LNCaP clone FGC (cell line): ENCODE measurements at regions not wholly inside any gene's neighbourhood (a gene's known extent, or its start where the extent isn't known, plus 50 kb on each side); places are given as distances from the start of the nearest gene placed in this dataset.

Source experiments
- DNase-seq: peaks from one replicate; pipeline ENCODE4 v3.0.0-alpha.2; 2011; ENCODE audit warnings: low read depth
- H3K4me3 ChIP-seq: 2 replicates; pipeline ENCODE4 v1.5.1; 2011; ENCODE audit warnings: mild to moderate bottlenecking, low read depth, low read length, control low read depth
- TF ChIP-seq, protein P1 (sequence below): IDR thresholded peaks from 2 replicates; pipeline ENCODE4 v1.5.1; 2012; ENCODE audit warnings: mild to moderate bottlenecking; ENCODE audit not compliant: control insufficient read depth, insufficient read depth; ENCODE audit errors: extremely low read depth

DNA sequence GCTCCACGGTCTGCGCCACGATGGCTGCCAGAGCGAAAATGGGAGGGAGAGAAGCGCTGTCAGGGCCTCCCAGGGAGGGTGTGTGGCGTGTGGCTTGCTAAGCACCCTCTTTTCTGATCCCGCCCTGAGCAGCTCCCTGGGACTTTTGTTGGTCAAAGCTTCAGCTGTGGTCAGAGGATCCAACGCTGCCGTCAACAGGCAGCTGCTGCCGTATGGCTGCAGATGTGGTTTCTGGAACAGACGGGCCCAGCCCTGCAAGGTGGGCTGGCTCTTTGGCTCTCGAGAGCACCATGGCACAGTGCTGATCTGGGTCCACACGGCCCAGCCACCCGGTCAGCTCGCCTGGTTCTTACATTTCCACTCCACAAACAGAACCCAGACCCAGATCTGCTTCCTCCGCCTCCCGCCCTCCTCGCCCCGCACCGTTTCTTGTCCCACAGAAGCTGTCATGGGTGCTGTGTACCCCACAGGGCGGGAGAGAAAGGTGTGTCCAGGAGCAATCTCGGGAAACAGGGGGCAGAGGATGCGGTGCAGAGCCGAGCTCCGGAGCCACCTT lies 86.0 kb upstream of the BHLHE23 start:
- TF ChIP-seq, protein P1, sequence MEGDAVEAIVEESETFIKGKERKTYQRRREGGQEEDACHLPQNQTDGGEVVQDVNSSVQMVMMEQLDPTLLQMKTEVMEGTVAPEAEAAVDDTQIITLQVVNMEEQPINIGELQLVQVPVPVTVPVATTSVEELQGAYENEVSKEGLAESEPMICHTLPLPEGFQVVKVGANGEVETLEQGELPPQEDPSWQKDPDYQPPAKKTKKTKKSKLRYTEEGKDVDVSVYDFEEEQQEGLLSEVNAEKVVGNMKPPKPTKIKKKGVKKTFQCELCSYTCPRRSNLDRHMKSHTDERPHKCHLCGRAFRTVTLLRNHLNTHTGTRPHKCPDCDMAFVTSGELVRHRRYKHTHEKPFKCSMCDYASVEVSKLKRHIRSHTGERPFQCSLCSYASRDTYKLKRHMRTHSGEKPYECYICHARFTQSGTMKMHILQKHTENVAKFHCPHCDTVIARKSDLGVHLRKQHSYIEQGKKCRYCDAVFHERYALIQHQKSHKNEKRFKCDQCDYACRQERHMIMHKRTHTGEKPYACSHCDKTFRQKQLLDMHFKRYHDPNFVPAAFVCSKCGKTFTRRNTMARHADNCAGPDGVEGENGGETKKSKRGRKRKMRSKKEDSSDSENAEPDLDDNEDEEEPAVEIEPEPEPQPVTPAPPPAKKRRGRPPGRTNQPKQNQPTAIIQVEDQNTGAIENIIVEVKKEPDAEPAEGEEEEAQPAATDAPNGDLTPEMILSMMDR: no peak
- DNase-seq: no peak
- H3K4me3 ChIP-seq: no peak overlapping the region

GRCh38 chr20:63091901-63092659 lies 85.3 kb upstream of the BHLHE23 start:
- no peak for DNase-seq
- no peak overlapping the region for H3K4me3 ChIP-seq
- TF ChIP-seq, protein P1: no peak

- TF ChIP-seq, protein P1: no peak
- DNase-seq: no peak
- no peak overlapping the region for H3K4me3 ChIP-seq
These were observed 84.2 kb upstream of the BHLHE23 start for GRCh38 chr20:63090682-63091571.

DNA sequence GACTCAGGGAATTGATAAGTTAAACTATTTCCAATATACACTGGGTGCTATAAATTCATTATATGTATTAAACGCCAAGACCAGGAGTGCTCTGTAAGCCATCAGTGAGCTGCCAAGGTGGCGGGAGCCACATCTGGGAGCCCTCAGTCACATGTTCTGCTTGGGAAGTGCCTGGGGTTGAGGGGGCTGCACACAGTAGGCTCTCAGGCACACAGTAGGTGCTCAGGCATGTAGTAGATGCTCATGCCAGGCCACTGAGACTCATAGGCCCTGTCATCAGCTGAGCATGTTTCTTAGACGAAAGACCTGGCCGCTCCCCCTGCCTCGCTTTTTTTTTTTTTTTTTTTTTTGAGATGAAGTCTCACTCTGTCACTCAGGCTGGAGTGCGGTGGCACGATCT lies 83.3 kb upstream of the BHLHE23 start:
- TF ChIP-seq, protein P1: no peak
- H3K4me3 ChIP-seq: no peak overlapping the region
- no peak for DNase-seq

- TF ChIP-seq, protein P1: no peak
- no peak overlapping the region for H3K4me3 ChIP-seq
- DNase-seq: no peak
These were observed 82.5 kb upstream of the BHLHE23 start for GRCh38 chr20:63089051-63089907.
